ENCODE measurements at regions not wholly inside any gene's neighbourhood (a gene's known extent, or its start where the extent isn't known, plus 50 kb on each side); places are given as distances from the start of the nearest gene placed in this dataset.

- peaks cover 6% of the 10 kb centered on the region for H3K27me3 Mint-ChIP-seq
- no peaks in the 10 kb centered on the region for H3K9me3 Mint-ChIP-seq
- no peak for DNase-seq (ENCODE audit: extremely low spot score, unreplicated experiment)
- H3K36me3 Mint-ChIP-seq = no peaks in the 10 kb centered on the region
- no peak overlapping the region for H3K27ac Mint-ChIP-seq
- H3K4me1 Mint-ChIP-seq (ENCODE audit: unreplicated experiment) = no peaks in the 10 kb centered on the region
- TF ChIP-seq, protein P1, sequence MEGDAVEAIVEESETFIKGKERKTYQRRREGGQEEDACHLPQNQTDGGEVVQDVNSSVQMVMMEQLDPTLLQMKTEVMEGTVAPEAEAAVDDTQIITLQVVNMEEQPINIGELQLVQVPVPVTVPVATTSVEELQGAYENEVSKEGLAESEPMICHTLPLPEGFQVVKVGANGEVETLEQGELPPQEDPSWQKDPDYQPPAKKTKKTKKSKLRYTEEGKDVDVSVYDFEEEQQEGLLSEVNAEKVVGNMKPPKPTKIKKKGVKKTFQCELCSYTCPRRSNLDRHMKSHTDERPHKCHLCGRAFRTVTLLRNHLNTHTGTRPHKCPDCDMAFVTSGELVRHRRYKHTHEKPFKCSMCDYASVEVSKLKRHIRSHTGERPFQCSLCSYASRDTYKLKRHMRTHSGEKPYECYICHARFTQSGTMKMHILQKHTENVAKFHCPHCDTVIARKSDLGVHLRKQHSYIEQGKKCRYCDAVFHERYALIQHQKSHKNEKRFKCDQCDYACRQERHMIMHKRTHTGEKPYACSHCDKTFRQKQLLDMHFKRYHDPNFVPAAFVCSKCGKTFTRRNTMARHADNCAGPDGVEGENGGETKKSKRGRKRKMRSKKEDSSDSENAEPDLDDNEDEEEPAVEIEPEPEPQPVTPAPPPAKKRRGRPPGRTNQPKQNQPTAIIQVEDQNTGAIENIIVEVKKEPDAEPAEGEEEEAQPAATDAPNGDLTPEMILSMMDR (conservative IDR thresholded peaks at IDR 0.05) = no peak
- no peak overlapping the region for H3K4me3 Mint-ChIP-seq
Measured at GRCh38 chr14:56702515-56702914, 107.8 kb downstream of the OTX2 start.

Data from type B pancreatic cell (in vitro differentiated cells).